H9 (cell line): ENCODE measurements at regions not wholly inside any gene's neighbourhood (a gene's known extent, or its start where the extent isn't known, plus 50 kb on each side); places are given as distances from the start of the nearest gene placed in this dataset.

Experiments used
- DNase-seq: peaks from one replicate; pipeline ENCODE4 v3.0.0-alpha.2; 2017
- H2AFZ ChIP-seq: one replicate; pipeline ENCODE4 v1.6.1; 2013; ENCODE audit warnings: mild to moderate bottlenecking, low read length, control low read depth, moderate library complexity
- H2AK5ac ChIP-seq: 2 replicates; pipeline ENCODE4 v1.6.1; 2013; ENCODE audit warnings: low read length, control low read depth, mixed read lengths; ENCODE audit not compliant: insufficient read length
- H2BK120ac ChIP-seq: one replicate; pipeline ENCODE4 v1.6.1; 2013; ENCODE audit warnings: low read depth, mild to moderate bottlenecking, low read length, control low read depth, inconsistent platforms; ENCODE audit not compliant: poor library complexity, severe bottlenecking
- H2BK12ac ChIP-seq: 2 replicates; pipeline ENCODE4 v1.6.1; 2013; ENCODE audit warnings: low read length, control low read depth, mixed read lengths, low read depth; ENCODE audit not compliant: insufficient read length
- H2BK15ac ChIP-seq: 2 replicates; pipeline ENCODE4 v1.6.1; 2013; ENCODE audit warnings: low read depth, low read length, control low read depth
- H2BK20ac ChIP-seq: one replicate; pipeline ENCODE4 v1.6.1; 2013; ENCODE audit warnings: low read depth, mild to moderate bottlenecking, low read length, control low read depth, inconsistent platforms; ENCODE audit not compliant: poor library complexity, severe bottlenecking
- H2BK5ac ChIP-seq: 2 replicates; pipeline ENCODE4 v1.6.1; 2013; ENCODE audit warnings: low read length, control low read depth, mixed read lengths; ENCODE audit not compliant: insufficient read length
- H3K14ac ChIP-seq: 2 replicates; pipeline ENCODE4 v1.6.1; 2013; ENCODE audit warnings: low read length, control low read depth; ENCODE audit not compliant: insufficient read depth
- H3K18ac ChIP-seq: 2 replicates; pipeline ENCODE4 v1.6.1; 2013; ENCODE audit warnings: low read depth, mild to moderate bottlenecking, mixed read lengths, low read length, control low read depth; ENCODE audit not compliant: insufficient read length
- H3K23ac ChIP-seq: 2 replicates; pipeline ENCODE4 v1.6.1; 2013; ENCODE audit warnings: low read length, control low read depth, mixed read lengths, low read depth; ENCODE audit not compliant: insufficient read length
- H3K23me2 ChIP-seq: 2 replicates; pipeline ENCODE4 v1.6.1; 2013; ENCODE audit warnings: low read depth, mild to moderate bottlenecking, mixed read lengths, low read length, control low read depth; ENCODE audit not compliant: insufficient read length, poor library complexity, severe bottlenecking
- H3K27ac ChIP-seq: 2 replicates; pipeline ENCODE4 v1.5.1; 2013; ENCODE audit warnings: low read length, control low read depth, mixed read lengths, low read depth; ENCODE audit not compliant: insufficient read length
- H3K27me3 ChIP-seq: 2 replicates; pipeline ENCODE4 v1.6.1; 2013; ENCODE audit warnings: low read length, control low read depth, inconsistent platforms; ENCODE audit not compliant: insufficient read depth
- H3K4ac ChIP-seq: 2 replicates; pipeline ENCODE4 v1.6.1; 2013; ENCODE audit warnings: low read depth, mild to moderate bottlenecking, control low read depth, inconsistent platforms, low read length, moderate library complexity
- H3K4me1 ChIP-seq: 2 replicates; pipeline ENCODE4 v1.6.1; 2013; ENCODE audit warnings: low read length, control low read depth, inconsistent platforms; ENCODE audit not compliant: insufficient read depth
- H3K4me2 ChIP-seq: 2 replicates; pipeline ENCODE4 v1.6.1; 2013; ENCODE audit warnings: low read length, control low read depth, mixed read lengths; ENCODE audit not compliant: insufficient read length, insufficient read depth
- H3K56ac ChIP-seq: 2 replicates; pipeline ENCODE4 v1.6.1; 2013; ENCODE audit warnings: low read depth, mild to moderate bottlenecking, mixed read lengths, low read length, control low read depth; ENCODE audit not compliant: insufficient read length
- H3K79me1 ChIP-seq: 2 replicates; pipeline ENCODE4 v1.6.1; 2013; ENCODE audit warnings: low read depth, mild to moderate bottlenecking, moderate library complexity, low read length, control low read depth, inconsistent platforms; ENCODE audit not compliant: insufficient read depth, poor library complexity, severe bottlenecking
- H3K79me2 ChIP-seq: 2 replicates; pipeline ENCODE4 v1.6.1; 2013; ENCODE audit warnings: low read length, control low read depth, inconsistent platforms; ENCODE audit not compliant: insufficient read depth
- H3K9ac ChIP-seq: 2 replicates; pipeline ENCODE4 v1.6.1; 2013; ENCODE audit warnings: low read length, control low read depth, mixed read lengths; ENCODE audit not compliant: insufficient read length; ENCODE audit errors: extremely low read depth
- H3K9me3 ChIP-seq: one replicate; pipeline ENCODE4 v1.6.1; 2013; ENCODE audit warnings: low read depth, low read length, inconsistent platforms; ENCODE audit not compliant: control insufficient read depth
- H3T11ph ChIP-seq: one replicate; pipeline ENCODE4 v1.6.1; 2013; ENCODE audit warnings: mild to moderate bottlenecking, low read length, control low read depth, inconsistent platforms
- H4K20me1 ChIP-seq: one replicate; pipeline ENCODE4 v1.6.1; 2013; ENCODE audit not compliant: control insufficient read depth, insufficient read length, insufficient read depth
- H4K5ac ChIP-seq: 2 replicates; pipeline ENCODE4 v1.6.1; 2013; ENCODE audit warnings: low read depth, mild to moderate bottlenecking, mixed read lengths, low read length, control low read depth; ENCODE audit not compliant: insufficient read length
- H4K8ac ChIP-seq: replicated peaks from 2 replicates; pipeline ENCODE4 v1.6.1; 2013; ENCODE audit warnings: low read length, control low read depth, mixed read lengths, low read depth; ENCODE audit not compliant: insufficient read length
- H4K91ac ChIP-seq: 2 replicates; pipeline ENCODE4 v1.6.1; 2013; ENCODE audit warnings: low read depth, mild to moderate bottlenecking, moderate library complexity, mixed read lengths, low read length, control low read depth; ENCODE audit not compliant: insufficient read length
- H3K27ac Mint-ChIP-seq, 3 experiments: 2 replicates in 2 of 3; 3 replicates in 1 of 3; pipeline ENCODE4 v1.8.0; 2020 to 2021; ENCODE audit warnings: mixed read lengths in 3 of 3, mild to moderate bottlenecking in 1 of 3, moderate library complexity in 1 of 3
- H3K27me3 Mint-ChIP-seq: 2 replicates; pipeline ENCODE4 v1.8.0; 2021; ENCODE audit warnings: low read depth, mild to moderate bottlenecking, moderate library complexity, mixed read lengths
- H3K36me3 Mint-ChIP-seq, 3 experiments: 2 replicates in 2 of 3; 3 replicates in 1 of 3; pipeline ENCODE4 v1.8.0; 2020 to 2021; ENCODE audit warnings: low read depth in 3 of 3, mixed read lengths in 3 of 3; ENCODE audit not compliant: insufficient read depth in 1 of 3
- H3K4me1 Mint-ChIP-seq, 2 experiments: 2 replicates each; pipeline ENCODE4 v1.8.0; 2020; ENCODE audit warnings: mixed read lengths in 2 of 2
- H3K4me3 Mint-ChIP-seq, 2 experiments: 2 replicates in 1 of 2; 3 replicates in 1 of 2; pipeline ENCODE4 v1.8.0; 2020 to 2021; ENCODE audit warnings: mild to moderate bottlenecking in 2 of 2, mixed read lengths in 2 of 2, moderate library complexity in 1 of 2
- H3K9me3 Mint-ChIP-seq, 2 experiments: 2 replicates in 1 of 2; 3 replicates in 1 of 2; pipeline ENCODE4 v1.8.0; 2020; ENCODE audit warnings: mild to moderate bottlenecking in 2 of 2, mixed read lengths in 2 of 2, moderate library complexity in 1 of 2
- CTCF ChIP-seq: fragments of 200-600 bp; sonication (generic); conservative IDR thresholded peaks from 3 replicates; pipeline ENCODE4 v1.8.0; 2021; ENCODE audit warnings: antibody characterized with exemption, mild to moderate bottlenecking
- WGBS: extraction: QIAGEN DNeasy Blood & Tissue Kit; methylation state at CpG from one replicate; pipeline ENCODE4 v1.1.7; 2013; ENCODE audit warnings: missing lambda C conversion rate, low lambda C conversion rate, mixed read lengths; ENCODE audit not compliant: insufficient read length; ENCODE audit errors: extremely low coverage; 5-methylcytosine and 5-hydroxymethylcytosine counted together

GRCh38 chr3:26058901-26059321 lies 269.0 kb downstream of the OXSM start:
- no peak overlapping the region for H3K27ac Mint-ChIP-seq
- no CpG with 5 or more reads among the region's 4 CpGs for WGBS
- H3K27ac ChIP-seq = no peak overlapping the region

More at GRCh38 chr3:26058901-26059321, 269.0 kb downstream of the OXSM start:
- Histone ChIP-seq H3K27me3 (no peaks in the 10 kb centered on the region), H3K4me2 (no peak overlapping the region), H3K23me2 (no peaks in the 10 kb centered on the region), H2BK20ac (no peak overlapping the region), H4K8ac (no peak overlapping the region), H3K9me3 (no peaks in the 10 kb centered on the region), H2AFZ (no peak overlapping the region), H2BK120ac (no peak overlapping the region), H2AK5ac (no peak overlapping the region), H3K79me2 (no peaks in the 10 kb centered on the region), H3T11ph (no peak overlapping the region), H3K4me1 (no peaks in the 10 kb centered on the region), H3K56ac (no peak overlapping the region), H4K91ac (no peak overlapping the region), H3K23ac (no peak overlapping the region), H3K4ac (no peak overlapping the region), H3K18ac (no peak overlapping the region), H3K9ac (no peak overlapping the region), H4K5ac (no peak overlapping the region), H4K20me1 (no peaks in the 10 kb centered on the region), H2BK12ac (no peak overlapping the region), H2BK15ac (no peak overlapping the region), H3K79me1 (no peaks in the 10 kb centered on the region), H2BK5ac (no peak overlapping the region), H3K14ac (no peak overlapping the region)
- no peak for DNase-seq
- H3K27me3 Mint-ChIP-seq = no peaks in the 10 kb centered on the region
- no peak for TF ChIP-seq CTCF
- H3K9me3 Mint-ChIP-seq = no peaks in the 10 kb centered on the region
- no peak overlapping the region for H3K4me3 Mint-ChIP-seq
- H3K36me3 Mint-ChIP-seq = no peaks in the 10 kb centered on the region; a peak in 1 of 7 replicates
- H3K4me1 Mint-ChIP-seq = peaks cover 0 to 3% of the 10 kb centered on the region in 2 experiments; a peak in 1 of 4 replicates
